H9 (cell line): ENCODE measurements at regions not wholly inside any gene's neighbourhood (a gene's known extent, or its start where the extent isn't known, plus 50 kb on each side); places are given as distances from the start of the nearest gene placed in this dataset.
A peak's percentile ranks its signal among the peaks of the same experiment; 100 is the strongest.

Experiments used
- DNase-seq: peaks from one replicate; pipeline ENCODE4 v3.0.0-alpha.2; 2017
- H2AFZ ChIP-seq: one replicate; pipeline ENCODE4 v1.6.1; 2013; ENCODE audit warnings: mild to moderate bottlenecking, low read length, control low read depth, moderate library complexity
- H2AK5ac ChIP-seq: 2 replicates; pipeline ENCODE4 v1.6.1; 2013; ENCODE audit warnings: low read length, control low read depth, mixed read lengths; ENCODE audit not compliant: insufficient read length
- H2BK120ac ChIP-seq: one replicate; pipeline ENCODE4 v1.6.1; 2013; ENCODE audit warnings: low read depth, mild to moderate bottlenecking, low read length, control low read depth, inconsistent platforms; ENCODE audit not compliant: poor library complexity, severe bottlenecking
- H2BK12ac ChIP-seq: 2 replicates; pipeline ENCODE4 v1.6.1; 2013; ENCODE audit warnings: low read length, control low read depth, mixed read lengths, low read depth; ENCODE audit not compliant: insufficient read length
- H2BK15ac ChIP-seq: 2 replicates; pipeline ENCODE4 v1.6.1; 2013; ENCODE audit warnings: low read depth, low read length, control low read depth
- H2BK20ac ChIP-seq: one replicate; pipeline ENCODE4 v1.6.1; 2013; ENCODE audit warnings: low read depth, mild to moderate bottlenecking, low read length, control low read depth, inconsistent platforms; ENCODE audit not compliant: poor library complexity, severe bottlenecking
- H2BK5ac ChIP-seq: 2 replicates; pipeline ENCODE4 v1.6.1; 2013; ENCODE audit warnings: low read length, control low read depth, mixed read lengths; ENCODE audit not compliant: insufficient read length
- H3K14ac ChIP-seq: 2 replicates; pipeline ENCODE4 v1.6.1; 2013; ENCODE audit warnings: low read length, control low read depth; ENCODE audit not compliant: insufficient read depth
- H3K18ac ChIP-seq: 2 replicates; pipeline ENCODE4 v1.6.1; 2013; ENCODE audit warnings: low read depth, mild to moderate bottlenecking, mixed read lengths, low read length, control low read depth; ENCODE audit not compliant: insufficient read length
- H3K23ac ChIP-seq: 2 replicates; pipeline ENCODE4 v1.6.1; 2013; ENCODE audit warnings: low read length, control low read depth, mixed read lengths, low read depth; ENCODE audit not compliant: insufficient read length
- H3K23me2 ChIP-seq: 2 replicates; pipeline ENCODE4 v1.6.1; 2013; ENCODE audit warnings: low read depth, mild to moderate bottlenecking, mixed read lengths, low read length, control low read depth; ENCODE audit not compliant: insufficient read length, poor library complexity, severe bottlenecking
- H3K27ac ChIP-seq: 2 replicates; pipeline ENCODE4 v1.5.1; 2013; ENCODE audit warnings: low read length, control low read depth, mixed read lengths, low read depth; ENCODE audit not compliant: insufficient read length
- H3K27me3 ChIP-seq: 2 replicates; pipeline ENCODE4 v1.6.1; 2013; ENCODE audit warnings: low read length, control low read depth, inconsistent platforms; ENCODE audit not compliant: insufficient read depth
- H3K4ac ChIP-seq: 2 replicates; pipeline ENCODE4 v1.6.1; 2013; ENCODE audit warnings: low read depth, mild to moderate bottlenecking, control low read depth, inconsistent platforms, low read length, moderate library complexity
- H3K4me1 ChIP-seq: 2 replicates; pipeline ENCODE4 v1.6.1; 2013; ENCODE audit warnings: low read length, control low read depth, inconsistent platforms; ENCODE audit not compliant: insufficient read depth
- H3K4me2 ChIP-seq: 2 replicates; pipeline ENCODE4 v1.6.1; 2013; ENCODE audit warnings: low read length, control low read depth, mixed read lengths; ENCODE audit not compliant: insufficient read length, insufficient read depth
- H3K56ac ChIP-seq: 2 replicates; pipeline ENCODE4 v1.6.1; 2013; ENCODE audit warnings: low read depth, mild to moderate bottlenecking, mixed read lengths, low read length, control low read depth; ENCODE audit not compliant: insufficient read length
- H3K79me1 ChIP-seq: 2 replicates; pipeline ENCODE4 v1.6.1; 2013; ENCODE audit warnings: low read depth, mild to moderate bottlenecking, moderate library complexity, low read length, control low read depth, inconsistent platforms; ENCODE audit not compliant: insufficient read depth, poor library complexity, severe bottlenecking
- H3K79me2 ChIP-seq: 2 replicates; pipeline ENCODE4 v1.6.1; 2013; ENCODE audit warnings: low read length, control low read depth, inconsistent platforms; ENCODE audit not compliant: insufficient read depth
- H3K9ac ChIP-seq: 2 replicates; pipeline ENCODE4 v1.6.1; 2013; ENCODE audit warnings: low read length, control low read depth, mixed read lengths; ENCODE audit not compliant: insufficient read length; ENCODE audit errors: extremely low read depth
- H3K9me3 ChIP-seq: one replicate; pipeline ENCODE4 v1.6.1; 2013; ENCODE audit warnings: low read depth, low read length, inconsistent platforms; ENCODE audit not compliant: control insufficient read depth
- H3T11ph ChIP-seq: one replicate; pipeline ENCODE4 v1.6.1; 2013; ENCODE audit warnings: mild to moderate bottlenecking, low read length, control low read depth, inconsistent platforms
- H4K20me1 ChIP-seq: one replicate; pipeline ENCODE4 v1.6.1; 2013; ENCODE audit not compliant: control insufficient read depth, insufficient read length, insufficient read depth
- H4K5ac ChIP-seq: 2 replicates; pipeline ENCODE4 v1.6.1; 2013; ENCODE audit warnings: low read depth, mild to moderate bottlenecking, mixed read lengths, low read length, control low read depth; ENCODE audit not compliant: insufficient read length
- H4K8ac ChIP-seq: replicated peaks from 2 replicates; pipeline ENCODE4 v1.6.1; 2013; ENCODE audit warnings: low read length, control low read depth, mixed read lengths, low read depth; ENCODE audit not compliant: insufficient read length
- H4K91ac ChIP-seq: 2 replicates; pipeline ENCODE4 v1.6.1; 2013; ENCODE audit warnings: low read depth, mild to moderate bottlenecking, moderate library complexity, mixed read lengths, low read length, control low read depth; ENCODE audit not compliant: insufficient read length
- H3K27ac Mint-ChIP-seq, 3 experiments: 2 replicates in 2 of 3; 3 replicates in 1 of 3; pipeline ENCODE4 v1.8.0; 2020 to 2021; ENCODE audit warnings: mixed read lengths in 3 of 3, mild to moderate bottlenecking in 1 of 3, moderate library complexity in 1 of 3
- H3K27me3 Mint-ChIP-seq: 2 replicates; pipeline ENCODE4 v1.8.0; 2021; ENCODE audit warnings: low read depth, mild to moderate bottlenecking, moderate library complexity, mixed read lengths
- H3K36me3 Mint-ChIP-seq, 3 experiments: 2 replicates in 2 of 3; 3 replicates in 1 of 3; pipeline ENCODE4 v1.8.0; 2020 to 2021; ENCODE audit warnings: low read depth in 3 of 3, mixed read lengths in 3 of 3; ENCODE audit not compliant: insufficient read depth in 1 of 3
- H3K4me1 Mint-ChIP-seq, 2 experiments: 2 replicates each; pipeline ENCODE4 v1.8.0; 2020; ENCODE audit warnings: mixed read lengths in 2 of 2
- H3K4me3 Mint-ChIP-seq, 2 experiments: 2 replicates in 1 of 2; 3 replicates in 1 of 2; pipeline ENCODE4 v1.8.0; 2020 to 2021; ENCODE audit warnings: mild to moderate bottlenecking in 2 of 2, mixed read lengths in 2 of 2, moderate library complexity in 1 of 2
- H3K9me3 Mint-ChIP-seq, 2 experiments: 2 replicates in 1 of 2; 3 replicates in 1 of 2; pipeline ENCODE4 v1.8.0; 2020; ENCODE audit warnings: mild to moderate bottlenecking in 2 of 2, mixed read lengths in 2 of 2, moderate library complexity in 1 of 2
- WGBS: extraction: QIAGEN DNeasy Blood & Tissue Kit; methylation state at CpG from one replicate; pipeline ENCODE4 v1.1.7; 2013; ENCODE audit warnings: missing lambda C conversion rate, low lambda C conversion rate, mixed read lengths; ENCODE audit not compliant: insufficient read length; ENCODE audit errors: extremely low coverage; 5-methylcytosine and 5-hydroxymethylcytosine counted together
- TF ChIP-seq, protein P1 (sequence below): fragments of 200-600 bp; sonication (generic); conservative IDR thresholded peaks from 3 replicates; pipeline ENCODE4 v1.8.0; 2021; ENCODE audit warnings: antibody characterized with exemption, mild to moderate bottlenecking

DNA sequence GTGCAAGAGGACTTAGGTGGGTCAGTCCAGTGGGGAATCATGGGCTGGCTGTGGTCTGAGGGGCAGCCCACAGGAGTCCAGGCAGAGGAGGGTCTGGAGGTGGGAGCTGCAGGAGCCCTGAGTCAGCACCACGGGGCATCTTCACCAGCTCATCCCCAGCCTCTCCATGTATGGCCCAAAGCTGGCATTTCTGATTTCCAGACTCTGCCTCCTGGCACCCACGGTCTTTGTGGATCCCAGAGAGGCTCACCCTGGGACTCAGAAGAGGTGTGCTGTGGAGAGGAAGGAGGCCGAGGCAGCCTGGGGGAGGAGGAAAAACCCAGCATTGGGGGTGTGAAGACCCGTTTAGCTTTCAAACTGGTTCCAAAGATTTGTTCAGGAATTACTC, 64.5 kb upstream of the KLF13 start:
- H3K27ac ChIP-seq: no peak overlapping the region
- no peak overlapping the region for H2AK5ac ChIP-seq
- WGBS: no CpG with 5 or more reads among the region's 4 CpGs
- H2BK120ac ChIP-seq: no peak overlapping the region
- no peaks in the 10 kb centered on the region for H3K4me1 ChIP-seq
- no peak overlapping the region for H2BK5ac ChIP-seq
- Mint-ChIP-seq H3K4me3 (no peak overlapping the region), H3K36me3 (no peaks in the 10 kb centered on the region), H3K9me3 (peaks cover 0 to 5% of the 10 kb centered on the region in 2 experiments; a peak in 1 of 5 replicates), H3K27me3 (no peaks in the 10 kb centered on the region; the same call in none of the 2 replicates), H3K27ac (no peak overlapping the region; a peak in 1 of 7 replicates), H3K4me1 (peaks cover 9% of the 10 kb centered on the region in 2 experiments)
- peak; percentile 12 for DNase-seq
- H2AFZ ChIP-seq: no peak overlapping the region
- no peak overlapping the region for H3K23ac ChIP-seq
- H2BK15ac ChIP-seq: no peak overlapping the region
- no peak overlapping the region for H3K9ac ChIP-seq
- H4K91ac ChIP-seq: no peak overlapping the region
- H4K20me1 ChIP-seq: no peaks in the 10 kb centered on the region
- no peaks in the 10 kb centered on the region for H3K23me2 ChIP-seq
- H3K14ac ChIP-seq: no peak overlapping the region
- H2BK20ac ChIP-seq: no peak overlapping the region
- H4K8ac ChIP-seq: no peak overlapping the region
- H3T11ph ChIP-seq: no peak overlapping the region
- no peaks in the 10 kb centered on the region for H3K27me3 ChIP-seq
- no peak overlapping the region for H3K56ac ChIP-seq
- H3K18ac ChIP-seq: no peak overlapping the region
- H3K4ac ChIP-seq: no peak overlapping the region
- no peak overlapping the region for H2BK12ac ChIP-seq
- H4K5ac ChIP-seq: no peak overlapping the region
- H3K4me2 ChIP-seq: no peak overlapping the region
- no peaks in the 10 kb centered on the region for H3K79me1 ChIP-seq
- no peaks in the 10 kb centered on the region for H3K9me3 ChIP-seq
- TF ChIP-seq, protein P1, sequence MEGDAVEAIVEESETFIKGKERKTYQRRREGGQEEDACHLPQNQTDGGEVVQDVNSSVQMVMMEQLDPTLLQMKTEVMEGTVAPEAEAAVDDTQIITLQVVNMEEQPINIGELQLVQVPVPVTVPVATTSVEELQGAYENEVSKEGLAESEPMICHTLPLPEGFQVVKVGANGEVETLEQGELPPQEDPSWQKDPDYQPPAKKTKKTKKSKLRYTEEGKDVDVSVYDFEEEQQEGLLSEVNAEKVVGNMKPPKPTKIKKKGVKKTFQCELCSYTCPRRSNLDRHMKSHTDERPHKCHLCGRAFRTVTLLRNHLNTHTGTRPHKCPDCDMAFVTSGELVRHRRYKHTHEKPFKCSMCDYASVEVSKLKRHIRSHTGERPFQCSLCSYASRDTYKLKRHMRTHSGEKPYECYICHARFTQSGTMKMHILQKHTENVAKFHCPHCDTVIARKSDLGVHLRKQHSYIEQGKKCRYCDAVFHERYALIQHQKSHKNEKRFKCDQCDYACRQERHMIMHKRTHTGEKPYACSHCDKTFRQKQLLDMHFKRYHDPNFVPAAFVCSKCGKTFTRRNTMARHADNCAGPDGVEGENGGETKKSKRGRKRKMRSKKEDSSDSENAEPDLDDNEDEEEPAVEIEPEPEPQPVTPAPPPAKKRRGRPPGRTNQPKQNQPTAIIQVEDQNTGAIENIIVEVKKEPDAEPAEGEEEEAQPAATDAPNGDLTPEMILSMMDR: no peak
- no peaks in the 10 kb centered on the region for H3K79me2 ChIP-seq
